ENCODE measurements at regions not wholly inside any gene's neighbourhood (a gene's known extent, or its start where the extent isn't known, plus 50 kb on each side); places are given as distances from the start of the nearest gene placed in this dataset.

- intact Hi-C loops (cut with DNase I) = no loop called here
- no peak overlapping the region for H3K4me3 ChIP-seq
- no peak for ATAC-seq
- no peaks in the 10 kb centered on the region for H3K9me3 ChIP-seq
- TF ChIP-seq CTCF (IDR thresholded peaks at IDR 0.05) = no peak
- no peaks in the 10 kb centered on the region for H3K36me3 ChIP-seq
- no peaks in the 10 kb centered on the region for H3K27me3 ChIP-seq
- no peak for FAIRE-seq
- no peak for DNase-seq
- no peak overlapping the region for H3K27ac ChIP-seq
- WGBS, 2 donors = 73 to 76% methylated on average over 4 of the region's 4 CpGs
- H3K4me1 ChIP-seq = no peaks in the 10 kb centered on the region
Measured at GRCh38 chr10:78396754-78397153, 363.1 kb downstream of the RPS24 start.

GRCh38 chr10:78397786-78398185 is 364.1 kb downstream of the RPS24 start:
- Histone ChIP-seq H3K4me3 (no peak overlapping the region), H3K27ac (no peak overlapping the region), H3K9me3 (no peaks in the 10 kb centered on the region), H3K36me3 (no peaks in the 10 kb centered on the region), H3K4me1 (no peaks in the 10 kb centered on the region), H3K27me3 (no peaks in the 10 kb centered on the region)
- no peak for ATAC-seq
- intact Hi-C loops (cut with DNase I) = no loop called here
- TF ChIP-seq CTCF (IDR thresholded peaks at IDR 0.05) = no peak
- no peak for DNase-seq
- 76 to 79% methylated on average over 2 of the region's 2 CpGs for WGBS, 2 donors
- no peak for FAIRE-seq

GRCh38 chr10:78398382-78398781 is 364.7 kb downstream of the RPS24 start:
- intact Hi-C loops (cut with DNase I) = no loop called here
- Histone ChIP-seq H3K36me3 (no peaks in the 10 kb centered on the region), H3K4me1 (no peaks in the 10 kb centered on the region), H3K27ac (no peak overlapping the region), H3K9me3 (no peaks in the 10 kb centered on the region), H3K4me3 (no peak overlapping the region), H3K27me3 (no peaks in the 10 kb centered on the region)
- no peak for DNase-seq
- 85 to 93% methylated on average over 2 of the region's 2 CpGs for WGBS, 2 donors
- TF ChIP-seq CTCF (IDR thresholded peaks at IDR 0.05) = no peak
- no peak for FAIRE-seq
- peak in 1 of 4 donors; percentile 21 for ATAC-seq

GRCh38 chr10:78401624-78402367 is 368.1 kb downstream of the RPS24 start:
- peaks cover 0 to 4% (median 0%) of the 10 kb centered on the region in 4 donors for H3K27me3 ChIP-seq
- no peaks in the 10 kb centered on the region for H3K9me3 ChIP-seq
- intact Hi-C loops (cut with DNase I) = no loop called here
- H3K4me3 ChIP-seq = no peak overlapping the region
- WGBS, 2 donors = 86 to 91% methylated on average over 13 of the region's 13 CpGs
- no peak overlapping the region for H3K27ac ChIP-seq
- peaks cover 0 to 6% (median 0%) of the 10 kb centered on the region in 3 donors for H3K4me1 ChIP-seq
- no peaks in the 10 kb centered on the region for H3K36me3 ChIP-seq
- TF ChIP-seq CTCF (IDR thresholded peaks at IDR 0.05) = no peak
- no peak for ATAC-seq
- no peak for FAIRE-seq
- no peak for DNase-seq

GRCh38 chr10:78402591-78402990 is 368.9 kb downstream of the RPS24 start:
- Histone ChIP-seq H3K36me3 (no peaks in the 10 kb centered on the region), H3K27me3 (peaks cover 0 to 4% (median 0%) of the 10 kb centered on the region in 4 donors), H3K9me3 (no peaks in the 10 kb centered on the region), H3K4me1 (peaks cover 0 to 9% (median 0%) of the 10 kb centered on the region in 3 donors), H3K27ac (no peak overlapping the region), H3K4me3 (no peak overlapping the region)
- intact Hi-C loops (cut with DNase I) = no loop called here
- DNase-seq = no peak
- ATAC-seq = no peak
- WGBS, 2 donors = 76 to 87% methylated on average over 4 of the region's 4 CpGs
- no peak for FAIRE-seq
- TF ChIP-seq CTCF (IDR thresholded peaks at IDR 0.05) = no peak

Data from pancreas (tissue), 10 donors.